ENCODE measurements at regions not wholly inside any gene's neighbourhood (a gene's known extent, or its start where the extent isn't known, plus 50 kb on each side); places are given as distances from the start of the nearest gene placed in this dataset.

DNA sequence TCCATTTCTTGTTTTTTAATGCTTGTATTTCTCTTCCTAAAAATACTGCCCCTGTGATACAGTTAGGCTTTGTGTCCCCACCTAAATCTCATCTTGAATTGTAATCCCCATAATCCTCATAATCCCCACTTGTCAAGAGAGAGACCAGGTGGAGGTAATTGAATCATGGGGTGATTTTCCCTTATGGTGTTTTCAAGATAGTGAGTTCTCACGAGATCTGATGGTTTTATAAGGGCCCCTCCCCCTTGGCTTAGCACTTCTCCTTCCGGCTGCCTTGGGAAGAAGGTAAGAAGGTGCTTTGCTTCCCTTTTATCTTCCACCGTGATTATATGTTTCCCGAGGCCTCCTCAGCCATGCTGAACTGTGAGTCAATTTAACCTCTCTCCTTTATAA is 227.4 kb downstream of the MAN2A1 start:
- TF ChIP-seq, protein P1, sequence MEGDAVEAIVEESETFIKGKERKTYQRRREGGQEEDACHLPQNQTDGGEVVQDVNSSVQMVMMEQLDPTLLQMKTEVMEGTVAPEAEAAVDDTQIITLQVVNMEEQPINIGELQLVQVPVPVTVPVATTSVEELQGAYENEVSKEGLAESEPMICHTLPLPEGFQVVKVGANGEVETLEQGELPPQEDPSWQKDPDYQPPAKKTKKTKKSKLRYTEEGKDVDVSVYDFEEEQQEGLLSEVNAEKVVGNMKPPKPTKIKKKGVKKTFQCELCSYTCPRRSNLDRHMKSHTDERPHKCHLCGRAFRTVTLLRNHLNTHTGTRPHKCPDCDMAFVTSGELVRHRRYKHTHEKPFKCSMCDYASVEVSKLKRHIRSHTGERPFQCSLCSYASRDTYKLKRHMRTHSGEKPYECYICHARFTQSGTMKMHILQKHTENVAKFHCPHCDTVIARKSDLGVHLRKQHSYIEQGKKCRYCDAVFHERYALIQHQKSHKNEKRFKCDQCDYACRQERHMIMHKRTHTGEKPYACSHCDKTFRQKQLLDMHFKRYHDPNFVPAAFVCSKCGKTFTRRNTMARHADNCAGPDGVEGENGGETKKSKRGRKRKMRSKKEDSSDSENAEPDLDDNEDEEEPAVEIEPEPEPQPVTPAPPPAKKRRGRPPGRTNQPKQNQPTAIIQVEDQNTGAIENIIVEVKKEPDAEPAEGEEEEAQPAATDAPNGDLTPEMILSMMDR (IDR thresholded peaks at IDR 0.05; ENCODE audit: extremely low read depth in 1 of 2, insufficient read depth in 1 of 2, low read depth in 1 of 2, low read length in 2 of 2): no peak
- TF ChIP-seq EZH2 (IDR thresholded peaks at IDR 0.05; ENCODE audit: borderline replicate concordance, low read depth, low read length, severe bottlenecking): no peak
- no peak for TF ChIP-seq POLR2A (IDR thresholded peaks at IDR 0.05; ENCODE audit: low read depth, low read length)
- TF ChIP-seq POLR2AphosphoS5 (IDR thresholded peaks at IDR 0.05; ENCODE audit: insufficient read depth, low read depth, low read length): no peak
- no peak for TF ChIP-seq MAX (IDR thresholded peaks at IDR 0.05; ENCODE audit: insufficient read depth, insufficient read length)
- no peak for TF ChIP-seq GATA2 (IDR thresholded peaks at IDR 0.05; ENCODE audit: insufficient read depth, insufficient read length, low read depth, low read length)

Measured in endothelial cell of umbilical vein (primary cell).